DOHH2 (cell line): ENCODE measurements at regions not wholly inside any gene's neighbourhood (a gene's known extent, or its start where the extent isn't known, plus 50 kb on each side); places are given as distances from the start of the nearest gene placed in this dataset.

Experiments
- H3F3A ChIP-seq: fragments of 200-600 bp; sonication (generic), shearing (Covaris generic); 2 replicates; pipeline ENCODE4 v1.6.0; 2016; ENCODE audit warnings: antibody characterized with exemption, mild to moderate bottlenecking; ENCODE audit not compliant: control insufficient read depth, insufficient read depth
- H3K27ac ChIP-seq: fragments of 200-600 bp; sonication (generic); 2 replicates; pipeline ENCODE4 v1.5.1; 2014; ENCODE audit warnings: low read depth, mild to moderate bottlenecking, low read length, moderate library complexity
- H3K27me3 ChIP-seq: fragments of 200-600 bp; sonication (generic); 2 replicates; pipeline ENCODE4 v1.6.1; 2014; ENCODE audit warnings: mild to moderate bottlenecking, low read length, mixed read lengths; ENCODE audit not compliant: control insufficient read depth
- H3K36me3 ChIP-seq: fragments of 200-600 bp; sonication (generic); 2 replicates; pipeline ENCODE4 v1.6.1; 2014; ENCODE audit warnings: mild to moderate bottlenecking, low read length, moderate library complexity, mixed read lengths; ENCODE audit not compliant: control insufficient read depth
- H3K4me1 ChIP-seq: fragments of 200-600 bp; sonication (generic); 2 replicates; pipeline ENCODE4 v1.6.1; 2014; ENCODE audit warnings: mild to moderate bottlenecking, low read length, mixed read lengths; ENCODE audit not compliant: control insufficient read depth
- H3K4me2 ChIP-seq: fragments of 200-600 bp; sonication (generic); 2 replicates; pipeline ENCODE4 v1.6.0; 2014; ENCODE audit warnings: mild to moderate bottlenecking, low read length, moderate library complexity
- H3K4me3 ChIP-seq: fragments of 200-600 bp; sonication (generic); 2 replicates; pipeline ENCODE4 v1.5.1; 2014; ENCODE audit warnings: mild to moderate bottlenecking, low read length, mixed read lengths
- H3K79me2 ChIP-seq: fragments of 200-600 bp; sonication (generic); 2 replicates; pipeline ENCODE4 v1.6.1; 2014; ENCODE audit warnings: mild to moderate bottlenecking, low read length, mixed read lengths; ENCODE audit not compliant: control insufficient read depth
- H3K9me2 ChIP-seq: fragments of 200-600 bp; sonication (generic); replicated peaks from 2 replicates; pipeline ENCODE4 v1.6.1; 2014; ENCODE audit warnings: mild to moderate bottlenecking, low read length, mixed read lengths; ENCODE audit not compliant: control insufficient read depth
- H3K9me3 ChIP-seq: fragments of 200-600 bp; sonication (generic); 2 replicates; pipeline ENCODE4 v1.6.1; 2014; ENCODE audit warnings: antibody characterized with exemption, low read length, mixed read lengths; ENCODE audit not compliant: control insufficient read depth, insufficient read depth
- H4K20me1 ChIP-seq: fragments of 200-600 bp; sonication (generic); 2 replicates; pipeline ENCODE4 v1.6.0; 2014; ENCODE audit warnings: low read depth, mild to moderate bottlenecking, antibody characterized with exemption, low read length, moderate library complexity; ENCODE audit not compliant: control insufficient read depth, insufficient read depth
- EZH2phosphoT487 ChIP-seq: fragments of 200-600 bp; sonication (generic); IDR thresholded peaks from 2 replicates; pipeline ENCODE4 v1.6.1; 2017; ENCODE audit warnings: borderline replicate concordance, mild to moderate bottlenecking, antibody characterized with exemption, low read length, moderate library complexity, mixed read lengths
- TF ChIP-seq, protein P1 (sequence below): fragments of 200-600 bp; sonication (generic); IDR thresholded peaks from one replicate; pipeline ENCODE4 v1.5.1; 2014; ENCODE audit warnings: antibody characterized with exemption, mild to moderate bottlenecking, low read depth, low read length; ENCODE audit not compliant: poor library complexity, severe bottlenecking

DNA sequence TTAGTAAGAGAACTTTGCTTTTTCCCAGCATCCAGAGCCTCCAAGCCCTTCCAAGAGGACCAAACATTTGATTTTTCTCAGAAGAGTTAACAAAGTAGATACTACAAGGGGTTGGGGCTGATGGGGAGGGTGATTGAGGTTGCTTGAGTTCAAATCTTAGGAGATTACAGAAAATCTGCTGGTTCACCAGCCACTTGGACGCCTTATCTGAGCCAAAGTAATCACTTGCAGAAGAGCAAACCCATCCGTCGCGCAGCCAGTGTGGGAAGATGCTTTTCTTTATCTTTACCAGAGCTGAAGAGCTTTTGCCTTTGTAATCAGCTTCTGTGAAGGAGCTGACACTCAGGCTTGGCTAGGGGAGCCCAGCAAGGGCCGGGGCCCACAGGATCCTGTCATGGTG lies 91.9 kb upstream of the CTTNBP2NL start:
- Histone ChIP-seq H4K20me1 (no peaks in the 10 kb centered on the region), H3K4me1 (no peaks in the 10 kb centered on the region), H3K27ac (no peak overlapping the region), H3K27me3 (peaks cover 16% of the 10 kb centered on the region; the same call in 1 of the 2 replicates), H3F3A (no peaks in the 10 kb centered on the region), H3K4me2 (no peak overlapping the region), H3K36me3 (no peaks in the 10 kb centered on the region), H3K9me2 (no peaks in the 10 kb centered on the region), H3K4me3 (no peak overlapping the region), H3K79me2 (no peaks in the 10 kb centered on the region), H3K9me3 (no peaks in the 10 kb centered on the region)
- TF ChIP-seq, protein P1, sequence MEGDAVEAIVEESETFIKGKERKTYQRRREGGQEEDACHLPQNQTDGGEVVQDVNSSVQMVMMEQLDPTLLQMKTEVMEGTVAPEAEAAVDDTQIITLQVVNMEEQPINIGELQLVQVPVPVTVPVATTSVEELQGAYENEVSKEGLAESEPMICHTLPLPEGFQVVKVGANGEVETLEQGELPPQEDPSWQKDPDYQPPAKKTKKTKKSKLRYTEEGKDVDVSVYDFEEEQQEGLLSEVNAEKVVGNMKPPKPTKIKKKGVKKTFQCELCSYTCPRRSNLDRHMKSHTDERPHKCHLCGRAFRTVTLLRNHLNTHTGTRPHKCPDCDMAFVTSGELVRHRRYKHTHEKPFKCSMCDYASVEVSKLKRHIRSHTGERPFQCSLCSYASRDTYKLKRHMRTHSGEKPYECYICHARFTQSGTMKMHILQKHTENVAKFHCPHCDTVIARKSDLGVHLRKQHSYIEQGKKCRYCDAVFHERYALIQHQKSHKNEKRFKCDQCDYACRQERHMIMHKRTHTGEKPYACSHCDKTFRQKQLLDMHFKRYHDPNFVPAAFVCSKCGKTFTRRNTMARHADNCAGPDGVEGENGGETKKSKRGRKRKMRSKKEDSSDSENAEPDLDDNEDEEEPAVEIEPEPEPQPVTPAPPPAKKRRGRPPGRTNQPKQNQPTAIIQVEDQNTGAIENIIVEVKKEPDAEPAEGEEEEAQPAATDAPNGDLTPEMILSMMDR, result no peak
- TF ChIP-seq EZH2phosphoT487, result no peak

DNA sequence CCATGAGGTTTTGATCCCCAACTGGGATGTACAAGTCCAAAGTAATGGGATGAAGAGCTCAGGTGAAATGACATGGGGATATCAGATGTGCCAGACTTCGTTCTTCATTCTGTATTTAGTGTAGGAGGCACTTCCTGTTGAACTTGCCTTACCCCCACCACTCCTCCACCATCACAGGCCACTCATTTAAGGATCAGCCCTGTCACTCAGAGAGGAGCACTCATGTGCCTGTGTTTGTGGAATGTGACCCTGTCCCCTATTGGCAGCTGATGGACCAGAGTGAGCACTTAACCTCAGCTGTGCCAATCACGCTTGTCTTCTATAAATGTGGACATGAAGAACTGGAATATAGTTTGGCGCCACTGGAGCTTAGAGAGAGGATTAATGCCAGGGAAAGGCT lies 91.4 kb upstream of the CTTNBP2NL start:
- no peak for TF ChIP-seq EZH2phosphoT487
- TF ChIP-seq, protein P1, result no peak
- H3K4me2 ChIP-seq, result no peak overlapping the region
- no peak overlapping the region for H3K27ac ChIP-seq
- H3K4me1 ChIP-seq, result no peaks in the 10 kb centered on the region
- H3K9me2 ChIP-seq, result no peaks in the 10 kb centered on the region
- no peaks in the 10 kb centered on the region for H3F3A ChIP-seq
- H3K36me3 ChIP-seq, result no peaks in the 10 kb centered on the region
- H3K27me3 ChIP-seq, result peaks cover 16% of the 10 kb centered on the region; the same call in 1 of the 2 replicates
- H3K4me3 ChIP-seq, result no peak overlapping the region
- H3K79me2 ChIP-seq, result no peaks in the 10 kb centered on the region
- no peaks in the 10 kb centered on the region for H3K9me3 ChIP-seq
- H4K20me1 ChIP-seq, result no peaks in the 10 kb centered on the region

- H3K4me2 ChIP-seq, result no peak overlapping the region
- no peaks in the 10 kb centered on the region for H4K20me1 ChIP-seq
- H3K36me3 ChIP-seq, result no peaks in the 10 kb centered on the region
- H3K4me1 ChIP-seq, result no peaks in the 10 kb centered on the region
- no peak overlapping the region for H3K4me3 ChIP-seq
- H3F3A ChIP-seq, result no peaks in the 10 kb centered on the region
- no peak overlapping the region for H3K27ac ChIP-seq
- peaks cover 22% of the 10 kb centered on the region for H3K27me3 ChIP-seq
- H3K79me2 ChIP-seq, result no peaks in the 10 kb centered on the region
- H3K9me2 ChIP-seq, result no peaks in the 10 kb centered on the region
- TF ChIP-seq EZH2phosphoT487, result no peak
- TF ChIP-seq, protein P1, result no peak
- no peaks in the 10 kb centered on the region for H3K9me3 ChIP-seq
These were observed 88.0 kb upstream of the CTTNBP2NL start for GRCh38 chr1:112307930-112308591.
